Large intestine (tissue), 3 donors: ENCODE measurements at regions not wholly inside any gene's neighbourhood (a gene's known extent, or its start where the extent isn't known, plus 50 kb on each side); places are given as distances from the start of the nearest gene placed in this dataset.
"Not testable (repeated sequence)": the region's sequence is repeated elsewhere in the genome, so short reads cannot be mapped to it uniquely, and the experiment has no call there.

Source experiments
- DNase-seq, 2 donors: peaks; one replicate each; pipeline versions ENCODE4 v3.0.0 to v3.0.0-alpha.2; 2013
- H3K27ac ChIP-seq: one replicate; pipeline ENCODE4 v1.5.1; 2013; ENCODE audit warnings: low read length
- H3K27me3 ChIP-seq: 2 replicates; pipeline ENCODE4 v1.6.1; 2013; ENCODE audit warnings: low read length; ENCODE audit not compliant: control insufficient read depth, insufficient read depth
- H3K36me3 ChIP-seq: 2 replicates; pipeline ENCODE4 v1.6.1; 2013; ENCODE audit warnings: low read length; ENCODE audit not compliant: control insufficient read depth, insufficient read depth
- H3K4me1 ChIP-seq: one replicate; pipeline ENCODE4 v1.6.1; 2013; ENCODE audit warnings: low read length; ENCODE audit not compliant: control insufficient read depth, insufficient read depth
- H3K4me3 ChIP-seq: one replicate; pipeline ENCODE4 v1.5.1; 2013; ENCODE audit warnings: low read length
- H3K9me3 ChIP-seq: one replicate; pipeline ENCODE4 v1.6.1; 2013; ENCODE audit warnings: mild to moderate bottlenecking, low read depth, low read length, moderate library complexity; ENCODE audit not compliant: control insufficient read depth
- WGBS: methylation state at CpG from one replicate; pipeline ENCODE4 v1.1.5; 2013; ENCODE audit warnings: low lambda C conversion rate; ENCODE audit not compliant: insufficient coverage; 5-methylcytosine and 5-hydroxymethylcytosine counted together

DNA sequence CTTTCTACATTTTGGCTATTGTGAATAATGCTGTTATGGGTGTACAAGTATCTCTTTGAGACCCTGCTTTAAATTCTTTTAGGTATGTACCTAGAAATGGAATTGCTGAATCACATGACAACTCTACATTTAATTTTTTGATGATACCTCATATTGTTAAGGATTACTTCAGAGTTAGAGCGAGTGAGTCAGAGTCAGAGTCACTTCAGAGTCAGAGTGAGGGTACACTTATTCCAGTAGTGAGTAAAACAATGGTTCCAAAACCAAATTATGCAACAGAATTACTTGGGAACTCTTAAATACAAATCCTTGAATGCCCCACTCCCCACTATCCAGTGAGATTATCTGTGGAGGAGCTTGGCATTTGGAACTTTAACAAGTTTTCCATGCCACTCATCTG is 50.3 kb upstream of the SNRK start:
- H3K27me3 ChIP-seq = peaks cover 2% of the 10 kb centered on the region
- no peak overlapping the region for H3K4me3 ChIP-seq
- no peaks in the 10 kb centered on the region for H3K36me3 ChIP-seq
- WGBS = no CpG with 5 or more reads among the region's 1 CpG
- no peaks in the 10 kb centered on the region for H3K9me3 ChIP-seq
- H3K27ac ChIP-seq = no peak overlapping the region
- H3K4me1 ChIP-seq = no peaks in the 10 kb centered on the region
- DNase-seq = no peak

GRCh38 chr3:43233062-43233461 is 53.3 kb upstream of the SNRK start:
- Histone ChIP-seq H3K4me1 (no peaks in the 10 kb centered on the region), H3K36me3 (no peaks in the 10 kb centered on the region), H3K27ac (no peak overlapping the region), H3K9me3 (no peaks in the 10 kb centered on the region), H3K4me3 (no peak overlapping the region), H3K27me3 (peaks cover 2% of the 10 kb centered on the region)
- DNase-seq = no peak
- WGBS = no CpG with 5 or more reads among the region's 3 CpGs

DNA sequence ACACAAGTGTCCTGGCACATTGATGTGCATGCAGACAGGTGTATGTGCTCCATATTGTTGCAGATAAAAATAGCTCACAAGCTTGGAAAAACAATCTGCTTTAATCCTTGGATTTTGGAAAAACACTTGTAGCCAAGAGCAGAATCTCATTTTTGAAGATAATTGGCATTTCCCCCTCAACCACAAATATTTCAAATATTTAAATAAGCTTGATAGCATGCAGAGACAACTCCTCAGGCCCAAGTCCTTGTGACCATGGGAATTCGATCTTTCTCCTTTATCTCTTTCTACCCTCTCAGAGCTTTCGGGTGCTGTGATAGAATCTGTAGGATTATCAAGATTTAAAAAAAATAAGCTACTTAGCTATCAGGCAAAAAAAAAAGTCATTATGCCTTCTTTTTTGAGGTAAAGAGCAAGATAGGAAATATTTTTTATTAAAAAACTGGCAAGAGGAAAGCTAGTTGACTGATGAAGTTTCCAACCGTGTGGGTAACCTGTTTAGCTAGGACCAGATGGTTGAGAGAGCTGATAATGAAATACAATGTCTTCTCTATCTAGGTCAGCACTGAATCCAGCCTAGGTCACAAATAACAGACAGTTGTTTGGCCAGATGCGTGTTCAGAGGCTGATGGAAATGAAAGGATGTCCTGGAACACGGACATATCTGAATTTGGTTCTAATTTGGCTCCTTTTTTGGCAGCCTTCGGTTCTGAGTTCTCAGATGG is 54.9 kb upstream of the SNRK start:
- no peak overlapping the region for H3K27ac ChIP-seq
- WGBS = no CpG with 5 or more reads among the region's 6 CpGs
- no peaks in the 10 kb centered on the region for H3K9me3 ChIP-seq
- no peak overlapping the region for H3K4me3 ChIP-seq
- H3K4me1 ChIP-seq = no peaks in the 10 kb centered on the region
- H3K27me3 ChIP-seq = peaks cover 2% of the 10 kb centered on the region
- no peaks in the 10 kb centered on the region for H3K36me3 ChIP-seq
- DNase-seq = no peak

DNA sequence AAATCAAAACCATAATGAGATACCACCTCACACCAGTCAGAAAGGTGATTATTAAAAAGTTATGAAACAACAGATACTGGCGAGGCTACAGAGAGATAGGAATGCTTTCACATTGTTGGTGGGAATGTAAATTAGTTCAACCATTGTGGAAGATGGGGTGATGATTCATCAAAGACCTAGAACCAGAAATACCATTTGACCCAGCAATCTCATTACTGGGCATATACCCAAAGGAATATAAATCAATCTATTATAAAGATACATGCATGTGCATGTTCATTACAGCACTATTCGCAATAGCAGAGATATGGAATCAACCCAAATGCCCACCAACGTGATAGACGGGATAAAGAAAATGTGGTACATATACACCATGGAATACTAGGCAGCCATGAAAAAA is 56.5 kb upstream of the SNRK start:
- not testable (repeated sequence) for H3K27me3 ChIP-seq, H3K4me1 ChIP-seq, DNase-seq, H3K36me3 ChIP-seq, H3K9me3 ChIP-seq, H3K4me3 ChIP-seq, H3K27ac ChIP-seq
- WGBS = 100% methylated on average over 2 of the region's 4 CpGs

DNA sequence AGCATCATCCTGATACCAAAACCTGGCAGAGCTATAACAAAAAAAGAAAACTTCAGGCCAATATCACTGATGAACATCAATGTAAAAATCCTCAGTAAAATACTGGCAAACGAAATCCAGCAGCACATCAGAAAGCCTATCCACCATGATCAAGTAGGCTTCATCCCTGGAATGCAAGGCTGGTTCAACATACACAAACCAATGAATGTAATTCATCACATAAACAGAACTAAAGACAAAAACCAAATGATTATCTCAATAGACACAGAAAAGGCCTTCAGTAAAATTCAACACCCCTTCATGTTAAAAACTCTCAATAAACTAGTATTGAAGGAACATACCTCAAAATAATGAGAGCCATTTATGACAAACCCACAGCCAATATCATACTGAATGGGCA is 58.7 kb upstream of the SNRK start:
- H3K27ac ChIP-seq, H3K4me3 ChIP-seq, H3K27me3 ChIP-seq, H3K9me3 ChIP-seq, DNase-seq, H3K4me1 ChIP-seq, H3K36me3 ChIP-seq: not testable (repeated sequence)
- no CpG with 5 or more reads among the region's 1 CpG for WGBS

DNA sequence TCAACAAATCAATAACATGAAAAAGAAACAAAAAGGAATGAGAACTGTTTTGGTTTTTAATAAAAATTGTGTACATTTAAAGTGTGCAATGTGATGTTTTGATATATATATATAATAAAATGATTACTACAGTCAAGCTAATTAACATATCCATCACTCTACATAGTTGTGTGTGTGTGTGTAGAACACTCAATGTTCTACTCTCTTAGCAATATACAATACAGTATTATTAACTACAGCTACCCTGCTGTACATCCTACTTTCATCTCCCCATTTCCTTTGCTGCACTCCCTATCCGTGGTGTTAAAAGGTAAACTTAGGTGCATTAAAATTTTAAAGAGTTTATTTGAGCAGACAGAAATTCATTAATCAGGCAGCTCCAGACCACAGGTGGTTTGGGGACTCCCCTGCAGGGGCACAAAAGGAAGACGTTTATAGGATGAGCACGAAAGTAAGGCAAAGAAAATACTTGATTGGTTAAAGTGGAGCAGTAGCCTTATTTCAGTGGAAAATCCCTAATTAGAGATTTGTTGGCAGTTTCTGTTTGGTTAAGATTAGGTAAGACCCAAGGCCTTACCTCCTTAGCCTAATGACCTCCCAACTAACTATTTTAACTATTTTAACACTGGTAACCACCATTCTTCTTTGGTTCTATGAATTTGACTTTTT is 61.8 kb upstream of the SNRK start:
- H3K9me3 ChIP-seq = no peaks in the 10 kb centered on the region
- no peak for DNase-seq
- H3K36me3 ChIP-seq = no peaks in the 10 kb centered on the region
- no peaks in the 10 kb centered on the region for H3K4me1 ChIP-seq
- WGBS = no CpG with 5 or more reads among the region's 3 CpGs
- no peak overlapping the region for H3K4me3 ChIP-seq
- H3K27me3 ChIP-seq = no peaks in the 10 kb centered on the region
- H3K27ac ChIP-seq = no peak overlapping the region

DNA sequence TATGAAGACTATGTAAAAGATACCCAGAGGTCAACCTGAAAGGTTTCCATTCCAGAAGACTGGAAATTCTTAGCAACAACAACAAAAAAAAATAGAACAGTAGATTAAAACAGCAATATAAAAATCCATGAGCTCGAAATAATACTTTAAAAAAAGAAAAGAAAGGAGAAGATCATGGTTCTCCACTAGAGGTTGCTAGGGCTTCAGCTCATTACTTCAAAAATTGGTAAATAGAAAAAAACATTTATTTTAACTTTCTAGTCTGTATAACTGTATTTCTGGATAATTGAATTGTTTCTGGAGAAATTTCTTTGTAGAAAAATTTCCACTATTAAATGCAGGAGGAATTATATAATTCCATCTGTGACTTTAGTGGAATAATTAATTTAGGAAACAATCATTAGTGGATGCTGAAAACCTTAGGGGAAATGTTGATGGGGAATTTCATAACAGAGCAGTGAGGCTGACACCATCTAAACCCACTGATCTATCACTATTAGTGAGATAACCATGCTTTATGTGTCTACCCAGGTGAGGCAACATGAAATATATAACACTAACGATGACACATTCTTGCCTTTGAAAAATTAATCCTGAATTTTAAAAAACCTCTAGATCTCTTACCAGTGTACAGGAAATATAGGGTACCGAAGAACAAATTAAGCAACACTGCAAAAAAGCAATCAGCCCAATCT is 62.5 kb upstream of the SNRK start:
- Histone ChIP-seq H3K36me3 (no peaks in the 10 kb centered on the region), H3K4me1 (no peaks in the 10 kb centered on the region), H3K4me3 (no peak overlapping the region), H3K9me3 (no peaks in the 10 kb centered on the region), H3K27me3 (no peaks in the 10 kb centered on the region), H3K27ac (no peak overlapping the region)
- DNase-seq = no peak
- WGBS = 100% methylated on average over 2 of the region's 3 CpGs

DNA sequence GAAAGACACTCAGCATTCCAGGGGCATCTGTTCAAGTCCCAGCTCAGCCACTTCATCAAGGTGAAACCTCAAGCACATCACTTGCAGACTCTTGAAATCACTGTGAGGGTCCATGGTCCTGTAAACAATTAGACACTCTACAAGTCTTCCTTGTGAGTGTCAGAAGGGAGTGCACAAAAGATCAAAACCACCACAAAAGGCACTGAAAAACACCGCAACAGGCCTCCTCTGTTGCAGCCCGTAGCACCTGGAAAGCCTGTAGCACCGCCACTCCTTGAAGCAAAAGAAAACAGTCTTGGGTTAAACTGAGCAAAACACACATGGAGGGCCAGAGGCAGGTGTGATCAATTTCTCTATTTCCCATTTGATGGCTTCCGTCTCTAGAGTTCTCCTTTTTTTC is 63.8 kb upstream of the SNRK start:
- Histone ChIP-seq H3K27ac (no peak overlapping the region), H3K4me1 (no peaks in the 10 kb centered on the region), H3K27me3 (no peaks in the 10 kb centered on the region), H3K9me3 (no peaks in the 10 kb centered on the region), H3K4me3 (no peak overlapping the region), H3K36me3 (no peaks in the 10 kb centered on the region)
- WGBS = 100% methylated on average over 1 of the region's 4 CpGs
- no peak for DNase-seq

DNA sequence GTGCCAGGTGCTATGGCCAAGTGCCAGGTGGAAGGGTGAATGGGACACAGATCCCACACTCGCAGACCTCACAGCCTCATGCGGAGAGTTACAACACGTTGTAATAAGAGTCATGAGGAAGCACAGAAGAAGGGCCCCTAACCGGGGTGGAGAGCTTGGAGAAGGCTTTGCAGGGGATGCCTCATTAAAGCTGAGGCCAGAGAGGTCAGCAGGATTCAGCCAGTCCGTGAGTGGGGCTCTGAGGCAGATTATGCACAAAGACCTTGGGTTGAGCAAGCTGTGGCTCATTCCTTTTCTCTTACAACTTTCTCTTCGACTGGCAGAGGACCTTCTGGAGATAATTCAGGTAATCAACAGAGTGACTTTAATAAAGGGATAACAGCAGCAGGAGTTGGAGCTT is 65.3 kb upstream of the SNRK start:
- peak in 1 of 2 donors; percentile 28 for DNase-seq
- Histone ChIP-seq H3K27ac (no peak overlapping the region), H3K9me3 (no peaks in the 10 kb centered on the region), H3K36me3 (no peaks in the 10 kb centered on the region), H3K4me3 (no peak overlapping the region), H3K27me3 (no peaks in the 10 kb centered on the region), H3K4me1 (no peaks in the 10 kb centered on the region)
- no CpG with 5 or more reads among the region's 6 CpGs for WGBS

DNA sequence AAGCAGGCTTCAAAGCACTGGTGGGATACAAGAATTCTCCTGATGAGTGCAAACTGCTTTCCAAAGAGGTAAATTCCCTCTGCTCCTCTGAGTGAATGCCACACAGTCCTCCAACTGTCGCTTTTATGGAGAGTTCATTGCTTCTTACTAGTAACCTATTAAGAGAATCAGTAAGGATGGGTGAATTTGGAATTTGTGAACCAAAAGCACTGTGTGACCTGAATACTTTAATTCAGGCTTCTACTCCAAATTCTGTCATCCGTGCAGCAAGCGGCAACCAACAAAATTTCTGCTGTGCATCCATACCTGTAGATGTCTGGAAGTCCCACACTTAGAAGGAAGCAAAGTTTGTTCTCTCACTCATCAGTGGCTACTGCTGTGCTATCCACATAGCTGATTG is 66.7 kb upstream of the SNRK start:
- no CpG with 5 or more reads among the region's 3 CpGs for WGBS
- no peak for DNase-seq
- Histone ChIP-seq H3K4me3 (no peak overlapping the region), H3K27ac (no peak overlapping the region), H3K36me3 (no peaks in the 10 kb centered on the region), H3K27me3 (no peaks in the 10 kb centered on the region), H3K9me3 (no peaks in the 10 kb centered on the region), H3K4me1 (peaks cover 4% of the 10 kb centered on the region)
